DND-41 (cell line): ENCODE measurements at regions not wholly inside any gene's neighbourhood (a gene's known extent, or its start where the extent isn't known, plus 50 kb on each side); places are given as distances from the start of the nearest gene placed in this dataset.

Experiments used
- ATAC-seq: fragments of 200-7000 bp; cut with Tn5 transposase; 3 replicates; pipeline ENCODE4 v1.9.1; 2021; ENCODE audit warnings: low read depth; ENCODE audit not compliant: insufficient read depth
- DNase-seq: peaks from one replicate; pipeline ENCODE4 v3.0.0-alpha.2; 2020
- H2AFZ ChIP-seq: 2 replicates; pipeline ENCODE4 v1.6.0; 2012; ENCODE audit warnings: low read depth, low read length
- H3K27ac ChIP-seq: 2 replicates; pipeline ENCODE4 v1.5.1; 2012; ENCODE audit warnings: low read length, inconsistent platforms
- H3K27me3 ChIP-seq: fragments of 200-600 bp; sonication (generic); 2 replicates; pipeline ENCODE4 v1.6.0; 2012; ENCODE audit warnings: low read length, mild to moderate bottlenecking, inconsistent platforms; ENCODE audit not compliant: insufficient read depth, poor library complexity
- H3K36me3 ChIP-seq: 2 replicates; pipeline ENCODE4 v1.5.1; 2012; ENCODE audit warnings: low read length, inconsistent platforms; ENCODE audit not compliant: insufficient read depth
- H3K4me1 ChIP-seq: 2 replicates; pipeline ENCODE4 v1.5.1; 2012; ENCODE audit warnings: mild to moderate bottlenecking, low read length; ENCODE audit not compliant: insufficient read depth
- H3K4me2 ChIP-seq: 2 replicates; pipeline ENCODE4 v1.6.0; 2012; ENCODE audit warnings: mild to moderate bottlenecking, moderate library complexity, low read length, inconsistent platforms; ENCODE audit not compliant: insufficient read depth
- H3K4me3 ChIP-seq, 2 experiments: fragments of 200-600 bp in 1 of 2; shearing (Covaris generic) in 1 of 2; 2 replicates each; pipeline ENCODE4 v1.5.1; 2012 to 2016; ENCODE audit warnings: inconsistent platforms in 2 of 2, low read length in 2 of 2, mild to moderate bottlenecking in 2 of 2, low read depth in 1 of 2, moderate library complexity in 1 of 2
- H3K79me2 ChIP-seq: 2 replicates; pipeline ENCODE4 v1.6.0; 2012; ENCODE audit warnings: low read length, inconsistent platforms; ENCODE audit not compliant: insufficient read depth
- H3K9ac ChIP-seq: 2 replicates; pipeline ENCODE4 v1.6.0; 2012; ENCODE audit warnings: low read depth, mild to moderate bottlenecking, inconsistent platforms, low read length, moderate library complexity
- H3K9me3 ChIP-seq: 2 replicates; pipeline ENCODE4 v1.5.1; 2012; ENCODE audit warnings: low read length, moderate library complexity, mild to moderate bottlenecking, inconsistent platforms; ENCODE audit not compliant: insufficient read depth, severe bottlenecking
- H4K20me1 ChIP-seq: 2 replicates; pipeline ENCODE4 v1.6.0; 2012; ENCODE audit warnings: low read length; ENCODE audit not compliant: insufficient read depth
- CTCF ChIP-seq: IDR thresholded peaks from 2 replicates; pipeline ENCODE4 v1.5.1; 2012; ENCODE audit warnings: borderline replicate concordance, low read length, moderate library complexity, mild to moderate bottlenecking; ENCODE audit not compliant: poor library complexity, severe bottlenecking; ENCODE audit errors: extremely low read depth
- EZH2 ChIP-seq: IDR thresholded peaks from 3 replicates; pipeline ENCODE4 v1.6.1; 2012; ENCODE audit warnings: borderline replicate concordance, low read depth, mild to moderate bottlenecking, moderate library complexity, low read length, inconsistent platforms; ENCODE audit not compliant: severe bottlenecking

- H3K4me1 ChIP-seq, result no peaks in the 10 kb centered on the region
- DNase-seq (no peak), ATAC-seq (no peak)
- H3K4me3 ChIP-seq, result no peak overlapping the region
- H3K36me3 ChIP-seq, result no peaks in the 10 kb centered on the region
- no peak overlapping the region for H3K4me2 ChIP-seq
- no peak overlapping the region for H3K9ac ChIP-seq
- no peaks in the 10 kb centered on the region for H4K20me1 ChIP-seq
- no peaks in the 10 kb centered on the region for H3K27me3 ChIP-seq
- TF ChIP-seq CTCF (no peak), EZH2 (no peak)
- no peaks in the 10 kb centered on the region for H3K9me3 ChIP-seq
- H3K79me2 ChIP-seq, result no peaks in the 10 kb centered on the region
- H2AFZ ChIP-seq, result no peak overlapping the region
- no peak overlapping the region for H3K27ac ChIP-seq
These were observed 304.6 kb downstream of the SPRY1 start for GRCh38 chr4:123701131-123701575.

GRCh38 chr4:123705419-123705818 is 308.8 kb downstream of the SPRY1 start:
- H3K9ac ChIP-seq, result no peak overlapping the region
- H3K4me2 ChIP-seq, result no peak overlapping the region
- peaks cover 5% of the 10 kb centered on the region for H3K9me3 ChIP-seq
- ATAC-seq (no peak), DNase-seq (no peak)
- H4K20me1 ChIP-seq, result no peaks in the 10 kb centered on the region
- no peak overlapping the region for H2AFZ ChIP-seq
- H3K4me3 ChIP-seq, result no peak overlapping the region
- no peaks in the 10 kb centered on the region for H3K36me3 ChIP-seq
- no peak for TF ChIP-seq EZH2
- TF ChIP-seq CTCF, result no peak
- H3K27ac ChIP-seq, result no peak overlapping the region
- no peaks in the 10 kb centered on the region for H3K27me3 ChIP-seq
- no peaks in the 10 kb centered on the region for H3K4me1 ChIP-seq
- no peaks in the 10 kb centered on the region for H3K79me2 ChIP-seq

GRCh38 chr4:123706973-123707372 is 310.4 kb downstream of the SPRY1 start:
- DNase-seq, result no peak
- Histone ChIP-seq H2AFZ (no peak overlapping the region), H3K4me2 (no peak overlapping the region), H3K9me3 (peaks cover 5% of the 10 kb centered on the region), H3K9ac (no peak overlapping the region), H3K4me1 (no peaks in the 10 kb centered on the region), H3K79me2 (no peaks in the 10 kb centered on the region), H3K27ac (no peak overlapping the region), H3K4me3 (no peak overlapping the region), H3K36me3 (no peaks in the 10 kb centered on the region), H3K27me3 (no peaks in the 10 kb centered on the region), H4K20me1 (no peaks in the 10 kb centered on the region)
- ATAC-seq, result no peak
- TF ChIP-seq CTCF (no peak), EZH2 (no peak)

GRCh38 chr4:123708902-123709301 is 312.3 kb downstream of the SPRY1 start:
- Histone ChIP-seq H3K79me2 (no peaks in the 10 kb centered on the region), H3K4me1 (no peaks in the 10 kb centered on the region), H3K9me3 (peaks cover 5% of the 10 kb centered on the region), H3K4me2 (no peak overlapping the region), H3K27ac (no peak overlapping the region), H2AFZ (no peak overlapping the region), H3K4me3 (no peak overlapping the region), H4K20me1 (no peaks in the 10 kb centered on the region), H3K36me3 (no peaks in the 10 kb centered on the region), H3K9ac (no peak overlapping the region), H3K27me3 (no peaks in the 10 kb centered on the region)
- no peak for ATAC-seq
- TF ChIP-seq EZH2 (no peak), CTCF (no peak)
- no peak for DNase-seq
